HG03196 (cell line): ENCODE measurements at regions not wholly inside any gene's neighbourhood (a gene's known extent, or its start where the extent isn't known, plus 50 kb on each side); places are given as distances from the start of the nearest gene placed in this dataset.
"Not testable (repeated sequence)": the region's sequence is repeated elsewhere in the genome, so short reads cannot be mapped to it uniquely, and the experiment has no call there.

Source experiments
- ATAC-seq: cut with Tn5 transposase; IDR thresholded peaks from one replicate; pipeline ENCODE4 v1.9.1; 2021; ENCODE audit not compliant: unreplicated experiment

- ATAC-seq: no peak
These were observed 189.7 kb upstream of the SEMA3D start for GRCh38 chr7:85376589-85376988.

- no peak for ATAC-seq
These were observed 170.1 kb upstream of the SEMA3D start for GRCh38 chr7:85356916-85357315.

GRCh38 chr7:85343484-85343883, 156.6 kb upstream of the SEMA3D start:
- ATAC-seq: peak; percentile 82

- no peak for ATAC-seq
These were observed 155.9 kb upstream of the SEMA3D start for GRCh38 chr7:85342781-85343180.

GRCh38 chr7:85341973-85342372, 155.1 kb upstream of the SEMA3D start:
- ATAC-seq: no peak

- no peak for ATAC-seq
These were observed 154.3 kb upstream of the SEMA3D start for GRCh38 chr7:85341121-85341520.

- ATAC-seq: no peak
These were observed 149.2 kb upstream of the SEMA3D start for GRCh38 chr7:85336086-85336485.

- ATAC-seq: not testable (repeated sequence)
These were observed 148.3 kb upstream of the SEMA3D start for GRCh38 chr7:85335113-85335512.

GRCh38 chr7:85328456-85328998, 141.7 kb upstream of the SEMA3D start:
- ATAC-seq: no peak

GRCh38 chr7:85324145-85324799, 137.4 kb upstream of the SEMA3D start:
- no peak for ATAC-seq

GRCh38 chr7:85322252-85322651, 135.4 kb upstream of the SEMA3D start:
- ATAC-seq: no peak

- no peak for ATAC-seq
These were observed 134.0 kb upstream of the SEMA3D start for GRCh38 chr7:85320699-85321476.

- ATAC-seq: no peak
These were observed 129.6 kb upstream of the SEMA3D start for GRCh38 chr7:85316489-85316888.

- ATAC-seq: no peak
These were observed 123.4 kb upstream of the SEMA3D start for GRCh38 chr7:85310301-85310700.

- no peak for ATAC-seq
These were observed 119.3 kb upstream of the SEMA3D start for GRCh38 chr7:85306115-85306514.

- ATAC-seq: no peak
These were observed 107.3 kb upstream of the SEMA3D start for GRCh38 chr7:85294176-85294575.

GRCh38 chr7:85292908-85293576, 106.2 kb upstream of the SEMA3D start:
- ATAC-seq: peak; percentile 72

- no peak for ATAC-seq
These were observed 103.4 kb upstream of the SEMA3D start for GRCh38 chr7:85290269-85290668.

- no peak for ATAC-seq
These were observed 102.4 kb upstream of the SEMA3D start for GRCh38 chr7:85289279-85289678.

- no peak for ATAC-seq
These were observed 100.4 kb upstream of the SEMA3D start for GRCh38 chr7:85287106-85287825.

- no peak for ATAC-seq
These were observed 99.6 kb upstream of the SEMA3D start for GRCh38 chr7:85286446-85286845.
